Suprapubic skin (tissue), 3 donors: ENCODE measurements at regions not wholly inside any gene's neighbourhood (a gene's known extent, or its start where the extent isn't known, plus 50 kb on each side); places are given as distances from the start of the nearest gene placed in this dataset.

Source experiments
- EP300 ChIP-seq: sonication (generic); formaldehyde crosslinking; IDR thresholded peaks from one replicate; pipeline ENCODE4 v1.6.1; 2017; ENCODE audit warnings: antibody characterized with exemption
- TF ChIP-seq, protein P1 (sequence below), 2 donors: fragments of 200-600 bp in 1 of 2; fragments of 450-650 bp in 1 of 2; sonication (generic) in 1 of 2; IDR thresholded peaks; one replicate each; pipeline ENCODE4 v1.5.1; 2016 to 2019; ENCODE audit warnings: antibody characterized with exemption in 2 of 2, mild to moderate bottlenecking in 1 of 2, moderate library complexity in 1 of 2

DNA sequence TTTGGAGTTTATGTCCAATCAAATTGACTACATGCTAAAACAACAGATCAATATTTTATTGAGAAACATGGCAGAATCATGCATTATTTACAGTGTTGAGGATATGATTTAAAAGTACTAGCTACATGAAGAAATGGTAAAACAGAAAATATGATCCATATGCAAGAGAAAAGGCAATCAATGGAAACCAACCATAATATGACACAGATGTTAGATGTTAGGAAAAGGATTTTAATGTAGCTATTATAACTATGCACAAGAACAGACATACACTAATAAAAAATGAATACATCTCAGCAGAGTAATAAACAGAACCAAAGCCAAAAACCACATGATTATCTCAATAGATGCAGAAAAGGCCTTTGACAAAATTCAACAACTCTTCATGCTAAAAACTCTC is 166.2 kb upstream of the CACNA2D1 start:
- TF ChIP-seq, protein P1, sequence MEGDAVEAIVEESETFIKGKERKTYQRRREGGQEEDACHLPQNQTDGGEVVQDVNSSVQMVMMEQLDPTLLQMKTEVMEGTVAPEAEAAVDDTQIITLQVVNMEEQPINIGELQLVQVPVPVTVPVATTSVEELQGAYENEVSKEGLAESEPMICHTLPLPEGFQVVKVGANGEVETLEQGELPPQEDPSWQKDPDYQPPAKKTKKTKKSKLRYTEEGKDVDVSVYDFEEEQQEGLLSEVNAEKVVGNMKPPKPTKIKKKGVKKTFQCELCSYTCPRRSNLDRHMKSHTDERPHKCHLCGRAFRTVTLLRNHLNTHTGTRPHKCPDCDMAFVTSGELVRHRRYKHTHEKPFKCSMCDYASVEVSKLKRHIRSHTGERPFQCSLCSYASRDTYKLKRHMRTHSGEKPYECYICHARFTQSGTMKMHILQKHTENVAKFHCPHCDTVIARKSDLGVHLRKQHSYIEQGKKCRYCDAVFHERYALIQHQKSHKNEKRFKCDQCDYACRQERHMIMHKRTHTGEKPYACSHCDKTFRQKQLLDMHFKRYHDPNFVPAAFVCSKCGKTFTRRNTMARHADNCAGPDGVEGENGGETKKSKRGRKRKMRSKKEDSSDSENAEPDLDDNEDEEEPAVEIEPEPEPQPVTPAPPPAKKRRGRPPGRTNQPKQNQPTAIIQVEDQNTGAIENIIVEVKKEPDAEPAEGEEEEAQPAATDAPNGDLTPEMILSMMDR (IDR thresholded peaks at IDR 0.05): no peak
- TF ChIP-seq EP300: no peak
